GM12878 (cell line): ENCODE measurements at regions not wholly inside any gene's neighbourhood (a gene's known extent, or its start where the extent isn't known, plus 50 kb on each side); places are given as distances from the start of the nearest gene placed in this dataset.

Source experiments
- ATAC-seq: fragments of 200-7000 bp; cut with Tn5 transposase; 3 replicates; pipeline ENCODE4 v1.9.1; 2020; ENCODE audit warnings: mild to moderate bottlenecking, moderate library complexity
- BruUV-seq: library from RNA; stranded (reverse); fragments of 400-500 nt; replicated peaks from 2 replicates; lab custom pipeline; 2021; lab: Mats Ljungman, UMichigan
- CTCF ChIA-PET: fragments of 300-600 bp; sonication (Branson Sonifier 250); formaldehyde crosslinking; extraction: SDS; loops from one replicate; lab custom pipeline; 2021; ENCODE audit warnings: inconsistent platforms; lab: Yijun Ruan, JAX
- POLR2A ChIA-PET: fragments of 350-600 bp; formaldehyde crosslinking; extraction: SDS; loops from one replicate; lab custom pipeline; 2021; ENCODE audit warnings: inconsistent platforms; lab: Charles Lee
- RAD21 ChIA-PET: fragments of 300-600 bp; sonication (Branson Sonifier 250); formaldehyde crosslinking; loops from one replicate; lab custom pipeline; 2023; ENCODE audit warnings: antibody characterized with exemption; ENCODE audit not compliant: unreplicated experiment; lab: Charles Lee
- SMC1A ChIA-PET: fragments of 300-600 bp; sonication (Branson Sonifier 250); formaldehyde crosslinking; loops from one replicate; lab custom pipeline; 2023; ENCODE audit not compliant: unreplicated experiment, uncharacterized antibody; lab: Charles Lee
- DNase-seq: peaks from one replicate; pipeline ENCODE4 v3.0.0-alpha.2; 2011; ENCODE audit warnings: low read depth, low spot score
- FAIRE-seq: peaks from 3 replicates; lab custom pipeline; 2011; peaks lifted over from hg19 to GRCh38; lab: Jason Lieb, UNC
- H2AFZ ChIP-seq: 2 replicates; pipeline ENCODE4 v1.6.0; 2011; ENCODE audit warnings: low read depth, low read length, control low read depth; ENCODE audit not compliant: control insufficient read depth
- H3K27ac ChIP-seq: 2 replicates; pipeline ENCODE4 v1.5.1; 2011; ENCODE audit warnings: control low read depth; ENCODE audit not compliant: control insufficient read depth, insufficient read depth
- H3K27me3 ChIP-seq, 2 experiments: replicated peaks in 1 of 2; 2 replicates each; pipeline versions ENCODE4 v1.6.0 to v1.6.1; 2011; ENCODE audit warnings: low read length in 1 of 2; ENCODE audit not compliant: control insufficient read depth in 2 of 2, insufficient read depth in 2 of 2
- H3K36me3 ChIP-seq, 2 experiments: 2 replicates each; pipeline ENCODE4 v1.5.1; 2011; ENCODE audit warnings: low read length in 1 of 2; ENCODE audit not compliant: control insufficient read depth in 2 of 2, insufficient read depth in 2 of 2
- H3K4me1 ChIP-seq: 2 replicates; pipeline ENCODE4 v1.6.1; 2011; ENCODE audit warnings: mild to moderate bottlenecking, low read length, moderate library complexity, mixed read lengths; ENCODE audit not compliant: control insufficient read depth, insufficient read depth
- H3K4me2 ChIP-seq: 2 replicates; pipeline ENCODE4 v1.6.0; 2011; ENCODE audit warnings: control low read depth; ENCODE audit not compliant: control insufficient read depth, insufficient read depth
- H3K4me3 ChIP-seq: fragments of 200-600 bp; sonication (generic); 2 replicates; pipeline ENCODE4 v1.5.1; 2016
- H3K79me2 ChIP-seq: 2 replicates; pipeline ENCODE4 v1.6.0; 2011; ENCODE audit warnings: low read length; ENCODE audit not compliant: control insufficient read depth, insufficient read depth
- H3K9ac ChIP-seq: 2 replicates; pipeline ENCODE4 v1.8.0; 2011; ENCODE audit warnings: low read length, control low read depth, mixed read lengths; ENCODE audit not compliant: control insufficient read depth, insufficient read depth
- H3K9me3 ChIP-seq: replicated peaks from 3 replicates; pipeline ENCODE4 v1.5.1; 2011; ENCODE audit warnings: mild to moderate bottlenecking, low read length; ENCODE audit not compliant: control insufficient read depth, insufficient read depth
- H4K20me1 ChIP-seq: 2 replicates; pipeline ENCODE4 v1.6.0; 2011; ENCODE audit not compliant: control insufficient read depth, insufficient read depth
- BACH1 ChIP-seq: fragments of 450-650 bp; IDR thresholded peaks from 2 replicates; pipeline ENCODE4 v1.6.1; 2017; ENCODE audit warnings: mild to moderate bottlenecking, borderline replicate concordance
- BRCA1 ChIP-seq: IDR thresholded peaks from 2 replicates; pipeline ENCODE4 v1.6.1; 2011; ENCODE audit warnings: low read depth, low read length, improper control_type of control experiment
- CTCF ChIP-seq, 3 experiments: IDR thresholded peaks in 2 of 3; conservative IDR thresholded peaks in 1 of 3; 2 replicates each; pipeline ENCODE4 v1.5.1; 2011; ENCODE audit warnings: low read depth in 3 of 3, low read length in 3 of 3, mild to moderate bottlenecking in 3 of 3, control low read depth in 2 of 3, moderate library complexity in 2 of 3, inconsistent platforms in 1 of 3, mixed read lengths in 1 of 3; ENCODE audit not compliant: control insufficient read depth in 2 of 3, insufficient read depth in 1 of 3; ENCODE audit errors: extremely low read depth in 1 of 3
- EGR1 ChIP-seq, 2 experiments: IDR thresholded peaks; 1 replicate in 1 of 2; 2 replicates in 1 of 2; pipeline ENCODE4 v1.6.1; 2011 to 2012; ENCODE audit warnings: low read depth in 2 of 2, low read length in 2 of 2, borderline replicate concordance in 1 of 2, mild to moderate bottlenecking in 1 of 2, moderate library complexity in 1 of 2
- ETV6 ChIP-seq, 2 experiments: fragments of 450-650 bp in 1 of 2; IDR thresholded peaks in 1 of 2; conservative IDR thresholded peaks in 1 of 2; 2 replicates each; pipeline ENCODE4 v1.6.1; 2014; ENCODE audit warnings: antibody characterized with exemption in 1 of 2, borderline replicate concordance in 1 of 2, low read depth in 1 of 2, mild to moderate bottlenecking in 1 of 2, moderate library complexity in 1 of 2
- EZH2 ChIP-seq: IDR thresholded peaks from 2 replicates; pipeline ENCODE4 v1.6.1; 2012; ENCODE audit warnings: low read depth, mild to moderate bottlenecking, control low read depth, inconsistent platforms, low read length, borderline replicate concordance; ENCODE audit not compliant: control insufficient read depth
- GATAD2B ChIP-seq: fragments of 450-650 bp; conservative IDR thresholded peaks from 2 replicates; pipeline ENCODE4 v1.6.1; 2017; ENCODE audit warnings: low read depth, mild to moderate bottlenecking, moderate library complexity
- HDAC6 ChIP-seq: fragments of 200-600 bp; sonication (generic); IDR thresholded peaks from one replicate; pipeline ENCODE4 v1.8.0; 2017; ENCODE audit warnings: antibody characterized with exemption; ENCODE audit not compliant: unreplicated experiment
- IKZF2 ChIP-seq, 2 experiments: fragments of 450-650 bp; IDR thresholded peaks; 2 replicates each; pipeline ENCODE4 v1.6.1; 2017; ENCODE audit warnings: mild to moderate bottlenecking in 2 of 2, moderate library complexity in 2 of 2
- MEF2B ChIP-seq: fragments of 450-650 bp; IDR thresholded peaks from 2 replicates; pipeline ENCODE4 v1.6.1; 2018; ENCODE audit warnings: mild to moderate bottlenecking, moderate library complexity; ENCODE audit not compliant: partially characterized antibody, poor library complexity, severe bottlenecking
- NR2C2 ChIP-seq: IDR thresholded peaks from 2 replicates; pipeline ENCODE4 v1.6.1; 2011; ENCODE audit warnings: borderline replicate concordance, low read depth; ENCODE audit not compliant: control insufficient read depth, insufficient read length
- NR2F1 ChIP-seq: fragments of 450-650 bp; conservative IDR thresholded peaks from 2 replicates; pipeline ENCODE4 v1.6.1; 2017; ENCODE audit warnings: mild to moderate bottlenecking
- PBX3 ChIP-seq: IDR thresholded peaks from 2 replicates; pipeline ENCODE4 v1.6.1; 2011; ENCODE audit warnings: mild to moderate bottlenecking, low read depth, low read length, moderate library complexity; ENCODE audit not compliant: insufficient replicate concordance
- RB1 ChIP-seq: fragments of 450-650 bp; formaldehyde crosslinking; IDR thresholded peaks from 2 replicates; pipeline ENCODE4 v1.6.1; 2017; ENCODE audit warnings: mild to moderate bottlenecking, borderline replicate concordance
- RFX5 ChIP-seq: IDR thresholded peaks from 2 replicates; pipeline ENCODE4 v1.6.1; 2011; ENCODE audit warnings: low read depth, low read length, improper control_type of control experiment
- ZBTB40 ChIP-seq: fragments of 450-650 bp; IDR thresholded peaks from 2 replicates; pipeline ENCODE4 v1.6.1; 2016; ENCODE audit warnings: mild to moderate bottlenecking, moderate library complexity, borderline replicate concordance
- ZNF207 ChIP-seq: fragments of 450-650 bp; IDR thresholded peaks from 2 replicates; pipeline ENCODE4 v1.6.1; 2014; ENCODE audit warnings: antibody characterized with exemption, mild to moderate bottlenecking, borderline replicate concordance
- WGBS: methylation state at CpG from one replicate; pipeline ENCODE4 v1.1.6; 2016; ENCODE audit warnings: low lambda C conversion rate; ENCODE audit not compliant: insufficient replicate concordance, insufficient coverage; ENCODE audit errors: missing lambda C conversion rate; 5-methylcytosine and 5-hydroxymethylcytosine counted together
- in situ Hi-C: fragments of 300-500 bp; cut with MboI; formaldehyde crosslinking; loops from 9 replicates; pipeline ENCODE4 v1.14.3; 2018; ENCODE audit warnings: mixed read lengths
- intact Hi-C: fragments of 100-400 bp; cut with micrococcal nuclease; formaldehyde crosslinking; loops from one replicate; pipeline ENCODE4 v1.14.2; 2022; ENCODE audit not compliant: unreplicated experiment

- H3K4me2 ChIP-seq = no peak overlapping the region
- ATAC-seq (no peak), FAIRE-seq (no peak), DNase-seq (no peak)
- WGBS = 9% methylated on average over 7 of the region's 7 CpGs
- in situ Hi-C loops = no loop called here
- H3K4me3 ChIP-seq = no peak overlapping the region
- no peaks in the 10 kb centered on the region for H3K9me3 ChIP-seq
- no peaks in the 10 kb centered on the region for H4K20me1 ChIP-seq
- CTCF ChIA-PET = no interaction called here
- SMC1A ChIA-PET = no interaction called here
- H3K79me2 ChIP-seq = no peaks in the 10 kb centered on the region
- RAD21 ChIA-PET = no interaction called here
- H3K27me3 ChIP-seq = peaks cover 2 to 5% of the 10 kb centered on the region in 2 experiments; a peak in 3 of 4 replicates
- H3K36me3 ChIP-seq = no peaks in the 10 kb centered on the region
- no peaks in the 10 kb centered on the region for H3K4me1 ChIP-seq
- H2AFZ ChIP-seq = no peak overlapping the region
- intact Hi-C loops = no loop called here
- no peak overlapping the region for H3K9ac ChIP-seq
- POLR2A ChIA-PET = no interaction called here
- H3K27ac ChIP-seq = no peak overlapping the region
- no TSS peak for BruUV-seq
- TF ChIP-seq IKZF2 (IDR thresholded peaks at IDR 0.05) (no peak), HDAC6 (no peak), ZBTB40 (no peak), ETV6 (conservative IDR thresholded peaks at IDR 0.05 in 1 of 2, IDR thresholded peaks at IDR 0.05 in 1 of 2; ENCODE audit: borderline replicate concordance in 1 of 2, low read depth in 1 of 2) (no peak), NR2C2 (no peak), BACH1 (no peak), MEF2B (no peak), RFX5 (no peak), RB1 (no peak), ZNF207 (no peak), CTCF (IDR thresholded peaks at IDR 0.05 in 2 of 3, conservative IDR thresholded peaks at IDR 0.05 in 1 of 3; ENCODE audit: control insufficient read depth in 2 of 3, extremely low read depth in 1 of 3, insufficient read depth in 1 of 3, low read depth in 3 of 3, low read length in 3 of 3) (no peak), GATAD2B (no peak), EGR1 (IDR thresholded peaks at IDR 0.05; ENCODE audit: borderline replicate concordance in 1 of 2, low read depth in 2 of 2, low read length in 2 of 2) (no peak), NR2F1 (no peak), BRCA1 (no peak), EZH2 (no peak), PBX3 (no peak)
These were observed 161.6 kb downstream of the DDX1 start for GRCh38 chr2:15753233-15753798.
